ENCODE measurements at regions not wholly inside any gene's neighbourhood (a gene's known extent, or its start where the extent isn't known, plus 50 kb on each side); places are given as distances from the start of the nearest gene placed in this dataset.

- no peak for DNase-seq (ENCODE audit: low spot score, unreplicated experiment)
- peaks cover 24% of the 10 kb centered on the region for H3K9me3 Mint-ChIP-seq (ENCODE audit: low read depth)
- H3K4me1 Mint-ChIP-seq (ENCODE audit: low read depth): peaks cover 18% of the 10 kb centered on the region
- no peak overlapping the region for H3K4me3 Mint-ChIP-seq (ENCODE audit: low read depth)
- H3K27me3 Mint-ChIP-seq: no peaks in the 10 kb centered on the region
- H3K36me3 Mint-ChIP-seq (ENCODE audit: insufficient read depth): peaks cover 1% of the 10 kb centered on the region
- H3K27ac Mint-ChIP-seq: no peak overlapping the region
- TF ChIP-seq CTCF (IDR thresholded peaks at IDR 0.05; ENCODE audit: unreplicated experiment): no peak
These were observed 87.8 kb upstream of the FOXA2 start for GRCh38 chr20:22672191-22672590.

- H3K4me3 Mint-ChIP-seq (ENCODE audit: low read depth): peak overlapping the region; percentile 21
- H3K9me3 Mint-ChIP-seq (ENCODE audit: low read depth): peaks cover 19% of the 10 kb centered on the region
- TF ChIP-seq CTCF (IDR thresholded peaks at IDR 0.05; ENCODE audit: unreplicated experiment): no peak
- DNase-seq (ENCODE audit: low spot score, unreplicated experiment): no peak
- H3K36me3 Mint-ChIP-seq (ENCODE audit: insufficient read depth): peaks cover 1% of the 10 kb centered on the region
- no peaks in the 10 kb centered on the region for H3K27me3 Mint-ChIP-seq
- H3K27ac Mint-ChIP-seq: peak overlapping the region; percentile 23
- peaks cover 18% of the 10 kb centered on the region for H3K4me1 Mint-ChIP-seq (ENCODE audit: low read depth)
These were observed 89.1 kb upstream of the FOXA2 start for GRCh38 chr20:22673467-22673866.

- no peak overlapping the region for H3K4me3 Mint-ChIP-seq (ENCODE audit: low read depth)
- H3K27ac Mint-ChIP-seq: no peak overlapping the region
- no peak for TF ChIP-seq CTCF (IDR thresholded peaks at IDR 0.05; ENCODE audit: unreplicated experiment)
- no peaks in the 10 kb centered on the region for H3K27me3 Mint-ChIP-seq
- peaks cover 32% of the 10 kb centered on the region for H3K4me1 Mint-ChIP-seq (ENCODE audit: low read depth)
- peaks cover 9% of the 10 kb centered on the region for H3K9me3 Mint-ChIP-seq (ENCODE audit: low read depth)
- DNase-seq (ENCODE audit: low spot score, unreplicated experiment): no peak
- H3K36me3 Mint-ChIP-seq (ENCODE audit: insufficient read depth): peaks cover 1% of the 10 kb centered on the region
These were observed 91.0 kb upstream of the FOXA2 start for GRCh38 chr20:22675341-22675740.

GRCh38 chr20:22678678-22679077, 94.3 kb upstream of the FOXA2 start:
- H3K9me3 Mint-ChIP-seq (ENCODE audit: low read depth): no peaks in the 10 kb centered on the region
- no peak overlapping the region for H3K4me3 Mint-ChIP-seq (ENCODE audit: low read depth)
- DNase-seq (ENCODE audit: low spot score, unreplicated experiment): no peak
- TF ChIP-seq CTCF (IDR thresholded peaks at IDR 0.05; ENCODE audit: unreplicated experiment): no peak
- H3K27ac Mint-ChIP-seq: peak overlapping the region; percentile 41
- peaks cover 40% of the 10 kb centered on the region for H3K4me1 Mint-ChIP-seq (ENCODE audit: low read depth)
- no peaks in the 10 kb centered on the region for H3K27me3 Mint-ChIP-seq
- H3K36me3 Mint-ChIP-seq (ENCODE audit: insufficient read depth): no peaks in the 10 kb centered on the region

- peak overlapping the region; percentile 97 for H3K27ac Mint-ChIP-seq
- H3K4me3 Mint-ChIP-seq (ENCODE audit: low read depth): no peak overlapping the region
These were observed 94.8 kb upstream of the FOXA2 start for GRCh38 chr20:22679197-22679596.

More at GRCh38 chr20:22679197-22679596, 94.8 kb upstream of the FOXA2 start:
- no peak for DNase-seq (ENCODE audit: low spot score, unreplicated experiment)
- Mint-ChIP-seq H3K9me3 (ENCODE audit: low read depth) (no peaks in the 10 kb centered on the region), H3K4me1 (ENCODE audit: low read depth) (peaks cover 39% of the 10 kb centered on the region), H3K27me3 (no peaks in the 10 kb centered on the region), H3K36me3 (ENCODE audit: insufficient read depth) (no peaks in the 10 kb centered on the region)
- no peak for TF ChIP-seq CTCF (IDR thresholded peaks at IDR 0.05; ENCODE audit: unreplicated experiment)
